COLO829 (cell line): ENCODE measurements at regions not wholly inside any gene's neighbourhood (a gene's known extent, or its start where the extent isn't known, plus 50 kb on each side); places are given as distances from the start of the nearest gene placed in this dataset.

ENCODE experiments used
- DNase-seq: peaks from one replicate; pipeline ENCODE4 v3.0.0; 2012; ENCODE audit warnings: low spot score

GRCh38 chr2:238638100-238638981 lies 209.5 kb upstream of the TWIST2 start:
- no peak for DNase-seq

GRCh38 chr2:238638982-238639628 lies 208.8 kb upstream of the TWIST2 start:
- peak; percentile 55 for DNase-seq

GRCh38 chr2:238640486-238640885 lies 207.4 kb upstream of the TWIST2 start:
- DNase-seq = no peak

- DNase-seq = no peak
Measured at GRCh38 chr2:238642973-238643372, 204.9 kb upstream of the TWIST2 start.

- no peak for DNase-seq
Measured at GRCh38 chr2:238643400-238643907, 204.4 kb upstream of the TWIST2 start.

- peak; percentile 54 for DNase-seq
Measured at GRCh38 chr2:238644095-238645081, 203.5 kb upstream of the TWIST2 start.

- no peak for DNase-seq
Measured at GRCh38 chr2:238645095-238645494, 202.8 kb upstream of the TWIST2 start.

- no peak for DNase-seq
Measured at GRCh38 chr2:238645716-238646115, 202.2 kb upstream of the TWIST2 start.

- DNase-seq = no peak
Measured at GRCh38 chr2:238646281-238646680, 201.6 kb upstream of the TWIST2 start.

- DNase-seq = no peak
Measured at GRCh38 chr2:238646803-238647202, 201.1 kb upstream of the TWIST2 start.

- DNase-seq = no peak
Measured at GRCh38 chr2:238649123-238649522, 198.8 kb upstream of the TWIST2 start.

- no peak for DNase-seq
Measured at GRCh38 chr2:238649936-238650518, 197.9 kb upstream of the TWIST2 start.

- DNase-seq = no peak
Measured at GRCh38 chr2:238650536-238650935, 197.3 kb upstream of the TWIST2 start.

- DNase-seq = no peak
Measured at GRCh38 chr2:238651306-238652052, 196.4 kb upstream of the TWIST2 start.

GRCh38 chr2:238652053-238652770 lies 195.7 kb upstream of the TWIST2 start:
- no peak for DNase-seq

GRCh38 chr2:238652771-238653157 lies 195.1 kb upstream of the TWIST2 start:
- DNase-seq = no peak

- DNase-seq = no peak
Measured at GRCh38 chr2:238653431-238654109, 194.3 kb upstream of the TWIST2 start.

- DNase-seq = no peak
Measured at GRCh38 chr2:238654479-238655197, 193.2 kb upstream of the TWIST2 start.
